ENCODE measurements at regions not wholly inside any gene's neighbourhood (a gene's known extent, or its start where the extent isn't known, plus 50 kb on each side); places are given as distances from the start of the nearest gene placed in this dataset.
A peak's percentile ranks its signal among the peaks of the same experiment; 100 is the strongest.

- DNase-seq (ENCODE audit: low read depth in 2 of 2): no peak
These were observed 715.5 kb downstream of the GBE1 start for GRCh38 chr3:81045976-81046375.

GRCh38 chr3:81045246-81045645, 716.2 kb downstream of the GBE1 start:
- no peak for DNase-seq (ENCODE audit: low read depth in 2 of 2)

- DNase-seq (ENCODE audit: low read depth in 2 of 2): peak in 1 of 2 experiments; percentile 0
These were observed 717.7 kb downstream of the GBE1 start for GRCh38 chr3:81043660-81044199.

- DNase-seq (ENCODE audit: low read depth in 2 of 2): no peak
These were observed 718.4 kb downstream of the GBE1 start for GRCh38 chr3:81043009-81043408.

- no peak for DNase-seq (ENCODE audit: low read depth in 2 of 2)
These were observed 720.1 kb downstream of the GBE1 start for GRCh38 chr3:81041331-81041730.

GRCh38 chr3:81040107-81040506, 721.3 kb downstream of the GBE1 start:
- DNase-seq (ENCODE audit: low read depth in 2 of 2): no peak

- DNase-seq (ENCODE audit: low read depth in 2 of 2): no peak
These were observed 727.8 kb downstream of the GBE1 start for GRCh38 chr3:81033684-81034083.

GRCh38 chr3:81033185-81033584, 728.3 kb downstream of the GBE1 start:
- DNase-seq (ENCODE audit: low read depth in 2 of 2): no peak

- no peak for DNase-seq (ENCODE audit: low read depth in 2 of 2)
These were observed 731.6 kb downstream of the GBE1 start for GRCh38 chr3:81029861-81030260.

GRCh38 chr3:81027344-81027743, 734.1 kb downstream of the GBE1 start:
- no peak for DNase-seq (ENCODE audit: low read depth in 2 of 2)

- DNase-seq (ENCODE audit: low read depth in 2 of 2): no peak
These were observed 736.9 kb downstream of the GBE1 start for GRCh38 chr3:81024560-81024959.

GRCh38 chr3:81022339-81022738, 739.1 kb downstream of the GBE1 start:
- DNase-seq (ENCODE audit: low read depth in 2 of 2): no peak

GRCh38 chr3:81013360-81013759, 748.1 kb downstream of the GBE1 start:
- DNase-seq (ENCODE audit: low read depth in 2 of 2): no peak

- DNase-seq (ENCODE audit: low read depth in 2 of 2): no peak
These were observed 755.5 kb downstream of the GBE1 start for GRCh38 chr3:81005992-81006391.

GRCh38 chr3:81003817-81004216, 757.6 kb downstream of the GBE1 start:
- DNase-seq (ENCODE audit: low read depth in 2 of 2): no peak

- no peak for DNase-seq (ENCODE audit: low read depth in 2 of 2)
These were observed 758.3 kb downstream of the GBE1 start for GRCh38 chr3:81003008-81003645.

- DNase-seq (ENCODE audit: low read depth in 2 of 2): no peak
These were observed 762.0 kb downstream of the GBE1 start for GRCh38 chr3:80999481-80999880.

GRCh38 chr3:80998022-80998421, 763.4 kb downstream of the GBE1 start:
- no peak for DNase-seq (ENCODE audit: low read depth in 2 of 2)

- no peak for DNase-seq (ENCODE audit: low read depth in 2 of 2)
These were observed 763.8 kb downstream of the GBE1 start for GRCh38 chr3:80997622-80998021.

- DNase-seq (ENCODE audit: low read depth in 2 of 2): no peak
These were observed 766.7 kb downstream of the GBE1 start for GRCh38 chr3:80994767-80995166.

- DNase-seq (ENCODE audit: low read depth in 2 of 2): no peak
These were observed 767.3 kb downstream of the GBE1 start for GRCh38 chr3:80994085-80994665.

GRCh38 chr3:80993241-80993945, 768.1 kb downstream of the GBE1 start:
- DNase-seq (ENCODE audit: low read depth in 2 of 2): no peak

- DNase-seq (ENCODE audit: low read depth in 2 of 2): no peak
These were observed 777.7 kb downstream of the GBE1 start for GRCh38 chr3:80983753-80984152.
